GM21619 (cell line): ENCODE measurements at regions not wholly inside any gene's neighbourhood (a gene's known extent, or its start where the extent isn't known, plus 50 kb on each side); places are given as distances from the start of the nearest gene placed in this dataset.
"Not testable (repeated sequence)": the region's sequence is repeated elsewhere in the genome, so short reads cannot be mapped to it uniquely, and the experiment has no call there.

ENCODE experiments used
- ATAC-seq: cut with Tn5 transposase; IDR thresholded peaks from one replicate; pipeline ENCODE4 v1.9.1; 2021; ENCODE audit not compliant: unreplicated experiment

GRCh38 chr16:59163371-59164055, 429.4 kb upstream of the GOT2 start:
- ATAC-seq = no peak

DNA sequence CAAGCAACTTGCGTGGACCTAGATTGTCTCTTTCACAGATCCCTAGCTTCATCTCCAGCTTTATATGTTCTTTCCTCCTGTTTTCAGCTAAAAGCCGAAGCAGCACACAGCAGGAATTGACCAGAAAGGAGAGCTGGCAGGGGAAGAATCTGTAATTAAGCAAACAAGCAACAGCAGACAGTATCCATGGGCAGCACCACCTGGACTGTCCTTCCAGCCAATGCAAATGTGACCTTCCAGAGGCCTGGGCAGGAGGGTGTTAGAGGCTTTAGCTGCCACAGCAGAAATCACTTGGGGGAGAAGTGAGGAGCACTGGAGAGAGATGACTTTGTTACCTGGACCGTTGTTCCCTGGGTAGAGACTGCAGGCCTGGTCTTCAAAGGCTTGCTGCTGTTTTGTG, 427.6 kb upstream of the GOT2 start:
- no peak for ATAC-seq

DNA sequence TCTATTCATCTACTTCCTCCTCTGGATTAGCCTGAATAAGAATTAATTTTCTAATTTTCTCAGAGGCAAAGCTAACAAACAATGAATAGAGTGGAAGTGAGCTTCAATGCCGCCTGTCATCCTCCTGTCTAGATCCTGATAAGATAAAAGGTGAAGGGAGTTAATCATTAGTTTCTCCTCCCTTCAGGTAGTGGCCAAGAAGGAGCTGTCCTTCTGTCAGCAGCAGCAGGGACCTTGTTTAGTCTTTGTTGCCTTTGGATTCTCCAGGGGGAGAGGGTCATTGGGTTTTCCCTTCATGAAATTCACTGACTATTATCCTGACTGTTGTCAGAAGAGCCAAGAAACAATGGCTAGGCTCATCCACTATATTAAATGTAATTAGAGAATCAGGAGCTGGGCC, 420.2 kb upstream of the GOT2 start:
- ATAC-seq = no peak

- no peak for ATAC-seq
These were observed 414.6 kb upstream of the GOT2 start for GRCh38 chr16:59148769-59149155.

DNA sequence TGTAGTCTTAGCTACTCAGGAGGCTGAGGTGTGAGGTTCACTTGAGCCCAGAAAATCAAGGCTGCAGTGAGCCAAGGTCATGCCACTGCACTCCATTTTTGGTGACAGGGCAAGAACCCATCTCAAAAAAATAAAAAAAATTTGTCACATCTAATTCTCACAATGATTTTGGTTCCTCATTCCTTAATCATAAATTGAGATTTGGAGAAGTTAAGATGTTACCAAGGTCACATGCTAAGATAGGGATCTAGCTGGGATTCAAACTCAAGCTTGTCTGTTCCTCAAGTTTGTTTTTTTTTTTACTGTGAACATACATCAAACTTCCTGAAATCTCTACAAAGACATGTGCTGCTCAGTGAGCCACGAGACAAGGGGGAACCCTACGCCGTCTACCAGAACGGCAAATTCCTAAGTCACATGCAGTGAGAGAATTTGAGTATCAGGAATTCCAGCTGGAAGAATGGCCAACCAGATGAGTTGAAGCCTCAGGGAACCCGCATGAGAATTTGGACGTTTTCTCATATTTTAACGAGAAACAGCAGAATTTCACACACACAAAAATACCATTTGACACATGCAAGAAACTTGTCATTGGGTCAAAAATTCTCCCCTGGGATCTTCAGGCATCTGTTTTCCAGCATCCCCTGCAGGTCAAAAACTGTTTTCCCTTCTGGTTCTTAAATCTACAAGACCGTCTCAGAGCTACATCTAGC, 414.1 kb upstream of the GOT2 start:
- ATAC-seq = no peak

- ATAC-seq = no peak
These were observed 412.0 kb upstream of the GOT2 start for GRCh38 chr16:59146140-59146539.

GRCh38 chr16:59144841-59145240, 410.7 kb upstream of the GOT2 start:
- no peak for ATAC-seq

GRCh38 chr16:59144326-59144725, 410.2 kb upstream of the GOT2 start:
- ATAC-seq = no peak

DNA sequence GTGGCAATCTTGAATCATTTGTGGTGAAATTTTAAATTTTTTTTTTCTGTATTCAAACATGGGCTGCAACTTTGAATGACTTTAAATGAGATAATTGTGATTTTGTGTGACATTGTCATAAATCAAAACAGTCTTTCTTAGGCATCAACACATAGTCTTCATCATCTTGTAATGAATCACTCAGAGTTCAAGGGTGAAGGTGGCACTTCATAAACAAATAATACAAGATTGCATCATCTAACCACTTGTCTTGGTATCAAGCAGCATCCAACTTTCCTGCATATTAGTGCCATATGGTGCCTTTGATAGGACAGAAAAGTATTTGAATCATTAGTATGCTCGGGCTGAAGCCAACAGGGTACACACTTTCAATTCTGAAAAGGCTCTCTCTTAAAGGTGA, 392.4 kb upstream of the GOT2 start:
- ATAC-seq = no peak

- no peak for ATAC-seq
These were observed 389.9 kb upstream of the GOT2 start for GRCh38 chr16:59124056-59124455.

DNA sequence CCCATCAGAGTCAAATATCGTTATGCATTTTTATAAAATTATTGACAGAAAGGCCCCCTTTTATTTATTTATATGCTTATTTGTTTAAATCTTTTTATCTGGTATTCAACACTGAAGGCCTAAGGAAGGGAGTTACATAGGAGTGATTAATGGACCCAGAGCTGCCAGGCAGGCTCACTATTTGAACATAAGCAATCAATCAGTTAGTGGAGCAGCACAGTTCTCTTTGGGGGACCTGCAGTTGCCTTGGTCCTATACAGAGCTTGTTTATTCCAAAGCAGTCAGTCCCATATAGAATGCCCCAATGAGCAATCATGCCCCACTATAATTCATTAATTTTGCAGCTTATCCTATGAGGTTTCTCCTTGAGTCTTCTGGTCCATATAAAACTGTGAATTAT, 389.4 kb upstream of the GOT2 start:
- no peak for ATAC-seq

- no peak for ATAC-seq
These were observed 388.1 kb upstream of the GOT2 start for GRCh38 chr16:59122262-59122537.

DNA sequence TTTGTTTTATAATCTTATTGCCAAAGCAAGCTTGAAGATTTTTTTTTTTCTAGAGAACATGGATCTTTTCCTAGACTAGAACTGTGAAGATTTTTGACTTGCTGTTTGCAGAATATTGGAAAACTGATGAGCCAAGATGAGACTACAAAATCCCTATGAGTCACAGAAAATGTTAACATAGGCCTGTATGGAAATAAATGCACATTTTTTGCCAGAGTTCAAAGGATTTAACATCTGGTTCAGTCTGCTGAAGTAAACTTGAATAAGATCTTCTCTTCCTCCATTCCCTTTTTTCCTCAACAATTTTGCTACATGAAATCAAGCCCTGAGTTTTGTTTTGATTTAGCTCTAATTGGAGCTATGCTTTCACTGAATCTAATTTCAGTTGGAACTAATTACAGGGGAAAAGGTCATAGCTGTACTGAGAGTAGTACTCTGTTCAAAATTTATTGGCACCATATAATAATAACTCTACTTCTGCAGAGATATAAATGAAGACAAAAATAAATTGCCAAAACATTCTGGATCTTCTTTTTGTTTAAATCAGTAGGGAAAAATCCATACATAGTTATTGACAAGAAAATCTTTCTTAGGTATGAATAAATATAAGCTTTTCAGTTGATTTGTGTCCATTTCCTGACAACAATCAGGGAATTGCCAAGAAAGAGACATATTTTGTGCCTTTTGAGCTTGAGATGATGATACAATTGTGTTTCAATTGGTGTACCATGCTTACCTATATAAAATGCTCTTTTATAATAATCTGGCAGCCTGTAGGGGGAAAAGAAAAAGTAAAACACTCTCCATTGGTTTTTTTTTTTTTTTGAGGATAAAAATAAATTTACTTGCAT, 387.5 kb upstream of the GOT2 start:
- no peak for ATAC-seq

- ATAC-seq = no peak
These were observed 382.6 kb upstream of the GOT2 start for GRCh38 chr16:59116744-59117143.

- no peak for ATAC-seq
These were observed 380.7 kb upstream of the GOT2 start for GRCh38 chr16:59114790-59115189.

- no peak for ATAC-seq
These were observed 379.0 kb upstream of the GOT2 start for GRCh38 chr16:59113004-59113670.

DNA sequence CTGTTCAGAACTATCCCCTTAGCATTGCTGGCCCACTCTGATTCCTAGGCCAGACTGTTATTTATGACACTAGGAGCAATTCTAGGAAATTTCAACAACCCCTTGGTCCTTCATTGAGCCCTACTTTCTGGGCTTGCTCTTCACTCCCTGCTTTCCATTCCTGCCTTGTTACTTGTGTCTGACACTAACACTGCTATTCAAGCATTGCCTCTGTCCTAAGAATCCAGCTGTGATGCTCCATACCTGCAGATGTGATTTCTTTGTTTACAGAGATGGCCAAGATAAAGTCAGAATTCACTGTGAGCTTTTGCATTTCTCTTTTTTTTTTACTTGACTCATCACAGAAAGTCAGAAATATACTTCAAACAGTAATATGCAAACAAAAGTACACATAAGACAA, 377.2 kb upstream of the GOT2 start:
- ATAC-seq = no peak

GRCh38 chr16:59108374-59108773, 374.3 kb upstream of the GOT2 start:
- ATAC-seq = no peak

- ATAC-seq = not testable (repeated sequence)
These were observed 362.6 kb upstream of the GOT2 start for GRCh38 chr16:59096682-59097081.

DNA sequence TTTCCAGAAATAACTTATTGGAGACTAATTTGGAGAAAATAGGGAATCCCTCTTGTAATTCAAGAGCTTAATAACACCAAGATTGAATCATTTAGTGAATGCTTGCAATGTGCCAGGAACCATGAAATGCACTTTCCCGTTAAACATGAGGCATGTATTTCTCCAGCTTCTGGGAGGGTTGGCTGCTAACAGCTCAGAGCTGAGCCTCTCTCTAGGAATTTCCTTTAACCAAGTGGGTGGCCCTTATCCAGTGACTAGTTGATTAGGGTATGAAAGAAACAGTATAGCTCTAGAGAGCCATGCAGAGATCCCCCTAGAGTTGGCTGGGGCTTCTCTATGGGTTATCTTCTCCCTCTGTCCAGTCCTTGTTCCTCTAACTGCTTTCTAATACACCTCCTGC, 356.4 kb upstream of the GOT2 start:
- no peak for ATAC-seq

DNA sequence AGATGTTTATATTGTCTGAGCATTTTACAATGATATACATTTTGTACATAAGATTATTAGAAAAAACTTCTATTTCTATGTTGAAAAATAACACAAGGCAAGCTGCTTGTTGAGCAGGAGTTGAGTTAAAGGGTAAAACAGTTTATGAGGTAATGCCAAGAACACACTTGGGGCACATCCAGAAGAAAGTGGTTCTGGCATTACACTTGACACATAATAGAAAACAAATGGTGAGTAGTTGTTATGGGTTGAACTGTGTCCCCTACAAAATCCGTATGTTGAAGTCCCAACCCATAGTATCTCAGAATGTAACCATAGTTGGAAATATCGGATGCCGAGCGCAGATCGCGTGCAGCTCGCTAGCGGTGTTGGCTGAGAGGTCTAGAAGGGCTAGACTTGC, 354.3 kb upstream of the GOT2 start:
- no peak for ATAC-seq

DNA sequence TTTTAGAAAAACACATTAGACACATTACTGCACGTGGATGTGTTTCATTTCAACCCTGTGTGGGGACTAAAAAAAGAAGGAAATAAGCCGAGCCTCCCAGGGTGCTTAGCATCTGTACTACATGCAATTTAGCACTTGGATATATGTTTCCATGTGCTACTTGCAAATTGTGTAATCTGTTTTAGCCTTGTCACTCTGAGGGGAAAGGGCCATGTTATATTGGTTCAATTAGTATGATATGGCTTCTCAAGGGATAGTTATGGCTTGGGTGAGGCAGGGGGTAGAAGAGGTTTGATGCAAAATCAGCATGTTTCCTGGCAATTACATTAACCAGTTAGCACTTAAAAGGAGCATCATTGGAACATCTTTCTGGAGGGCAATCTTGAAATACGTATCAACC, 353.5 kb upstream of the GOT2 start:
- ATAC-seq = no peak
